IMR-90 (cell line): ENCODE measurements at regions not wholly inside any gene's neighbourhood (a gene's known extent, or its start where the extent isn't known, plus 50 kb on each side); places are given as distances from the start of the nearest gene placed in this dataset.

Experiments used
- ATAC-seq: fragments of 200-7000 bp; cut with Tn5 transposase; 2 replicates; pipeline ENCODE4 v1.9.1; 2020; ENCODE audit warnings: low read depth, mild to moderate bottlenecking, moderate library complexity
- BruUV-seq: library from RNA; stranded (reverse); fragments of 400-500 nt; replicated peaks from 2 replicates; lab custom pipeline; 2021; lab: Mats Ljungman, UMichigan
- CTCF ChIA-PET: fragments of 300-600 bp; formaldehyde crosslinking; extraction: SDS; loops from one replicate; lab custom pipeline; 2021; ENCODE audit warnings: antibody characterized with exemption; lab: Yijun Ruan, JAX
- POLR2A ChIA-PET: fragments of 300-600 bp; sonication (Branson Sonifier 250); formaldehyde crosslinking; loops from one replicate; lab custom pipeline; 2022; ENCODE audit warnings: antibody characterized with exemption; ENCODE audit not compliant: unreplicated experiment; lab: Charles Lee
- DNase-seq: peaks from one replicate; pipeline ENCODE4 v3.0.0; 2013
- H2AFZ ChIP-seq: replicated peaks from 2 replicates; pipeline ENCODE3; 2013; ENCODE audit warnings: low read length, mild to moderate bottlenecking; ENCODE audit not compliant: poor library complexity
- H2AK5ac ChIP-seq: 2 replicates; pipeline ENCODE4 v1.6.1; 2013; ENCODE audit warnings: low read depth, low read length, inconsistent platforms
- H2AK9ac ChIP-seq: replicated peaks from 2 replicates; pipeline ENCODE3; 2013; ENCODE audit warnings: mild to moderate bottlenecking, low read depth, low read length, moderate library complexity; ENCODE audit not compliant: poor library complexity
- H2BK120ac ChIP-seq: 2 replicates; pipeline ENCODE4 v1.6.1; 2013; ENCODE audit warnings: low read depth, low read length, inconsistent platforms
- H2BK15ac ChIP-seq: 3 replicates; pipeline ENCODE4 v1.6.1; 2013; ENCODE audit warnings: low read depth, low read length, inconsistent platforms
- H2BK20ac ChIP-seq: 2 replicates; pipeline ENCODE4 v1.6.1; 2013; ENCODE audit warnings: low read depth, mild to moderate bottlenecking, inconsistent platforms, low read length, moderate library complexity
- H2BK5ac ChIP-seq: 2 replicates; pipeline ENCODE4 v1.6.1; 2013; ENCODE audit warnings: mild to moderate bottlenecking, low read depth, low read length, inconsistent platforms; ENCODE audit not compliant: poor library complexity, severe bottlenecking
- H3K14ac ChIP-seq: replicated peaks from 2 replicates; pipeline ENCODE4 v1.6.1; 2013; ENCODE audit warnings: low read depth, low read length, inconsistent platforms
- H3K18ac ChIP-seq: 2 replicates; pipeline ENCODE4 v1.6.1; 2013; ENCODE audit warnings: low read depth, low read length, control low read depth
- H3K23ac ChIP-seq: 2 replicates; pipeline ENCODE4 v1.6.1; 2013; ENCODE audit warnings: low read depth, low read length, inconsistent platforms
- H3K27ac ChIP-seq: 2 replicates; pipeline ENCODE4 v1.5.1; 2013; ENCODE audit warnings: mild to moderate bottlenecking, control low read depth, low read length; ENCODE audit not compliant: insufficient read depth
- H3K27me3 ChIP-seq: 2 replicates; pipeline ENCODE4 v1.6.1; 2013; ENCODE audit warnings: low read length; ENCODE audit not compliant: control insufficient read depth, insufficient read depth
- H3K36me3 ChIP-seq: 2 replicates; pipeline ENCODE4 v1.6.1; 2013; ENCODE audit warnings: low read length, mixed read lengths; ENCODE audit not compliant: control insufficient read depth, insufficient read depth
- H3K4ac ChIP-seq: 2 replicates; pipeline ENCODE4 v1.6.1; 2013; ENCODE audit warnings: low read depth, low read length, inconsistent platforms
- H3K4me1 ChIP-seq: 2 replicates; pipeline ENCODE4 v1.6.1; 2013; ENCODE audit warnings: low read length, mixed read lengths; ENCODE audit not compliant: control insufficient read depth, insufficient read depth
- H3K4me2 ChIP-seq: 2 replicates; pipeline ENCODE4 v1.6.1; 2013; ENCODE audit warnings: low read depth, mild to moderate bottlenecking, control low read depth, low read length, moderate library complexity
- H3K4me3 ChIP-seq: 2 replicates; pipeline ENCODE4 v1.5.1; 2013; ENCODE audit warnings: low read depth, mild to moderate bottlenecking, control low read depth, low read length, moderate library complexity; ENCODE audit not compliant: insufficient read depth
- H3K56ac ChIP-seq: 2 replicates; pipeline ENCODE4 v1.6.1; 2013; ENCODE audit warnings: low read length, inconsistent platforms; ENCODE audit not compliant: insufficient read depth; ENCODE audit errors: extremely low read depth
- H3K79me1 ChIP-seq, 2 experiments: 2 replicates each; pipeline ENCODE4 v1.6.1; 2013; ENCODE audit warnings: low read length in 2 of 2, inconsistent platforms in 1 of 2, low read depth in 1 of 2
- H3K9ac ChIP-seq: 2 replicates; pipeline ENCODE4 v1.6.1; 2013; ENCODE audit warnings: low read depth, low read length, control low read depth
- H3K9me1 ChIP-seq: 2 replicates; pipeline ENCODE4 v1.6.1; 2013; ENCODE audit warnings: low read length, inconsistent platforms; ENCODE audit not compliant: insufficient read depth
- H3K9me3 ChIP-seq: 2 replicates; pipeline ENCODE4 v1.6.1; 2013; ENCODE audit warnings: low read length; ENCODE audit not compliant: control insufficient read depth, insufficient read depth
- H4K20me1 ChIP-seq: 2 replicates; pipeline ENCODE4 v1.6.1; 2013; ENCODE audit warnings: low read length, inconsistent platforms; ENCODE audit not compliant: insufficient read depth
- H4K5ac ChIP-seq: 2 replicates; pipeline ENCODE4 v1.6.1; 2013; ENCODE audit warnings: mild to moderate bottlenecking, low read depth, low read length, control low read depth
- H4K8ac ChIP-seq, 2 experiments: 2 replicates each; pipeline ENCODE4 v1.6.1; 2013; ENCODE audit warnings: low read depth in 2 of 2, low read length in 2 of 2, control low read depth in 1 of 2, inconsistent platforms in 1 of 2
- H4K91ac ChIP-seq: 2 replicates; pipeline ENCODE4 v1.6.1; 2013; ENCODE audit warnings: low read depth, low read length, inconsistent platforms; ENCODE audit not compliant: insufficient read depth
- CEBPB ChIP-seq: IDR thresholded peaks from 2 replicates; pipeline ENCODE4 v1.6.1; 2012; ENCODE audit warnings: low read depth, low read length, improper control_type of control experiment
- WGBS, 2 experiments: methylation state at CpG; one replicate each; pipeline versions ENCODE4 v1.1.5 to v1.1.7; 2013; ENCODE audit warnings: missing lambda C conversion rate in 2 of 2; ENCODE audit not compliant: insufficient read length in 1 of 2; ENCODE audit errors: extremely low coverage in 2 of 2; 5-methylcytosine and 5-hydroxymethylcytosine counted together
- dilution Hi-C: fragments of 300-500 bp; cut with HindIII; formaldehyde crosslinking; loops from one replicate; pipeline ENCODE4 v1.14.3; 2018; ENCODE audit warnings: low sequenced_read_pairs; ENCODE audit not compliant: unreplicated experiment
- in situ Hi-C: fragments of 300-500 bp; cut with MboI; formaldehyde crosslinking; loops from 3 replicates; pipeline ENCODE4 v1.14.3; 2019; ENCODE audit warnings: low sequenced_read_pairs, inconsistent platforms, mixed read lengths
- intact Hi-C: fragments of 100-400 bp; cut with micrococcal nuclease; formaldehyde crosslinking; loops from 2 replicates; pipeline ENCODE4 v1.10.0; 2022

GRCh38 chr10:88121361-88121760, 257.9 kb downstream of the PTEN start:
- H2BK15ac ChIP-seq, result no peak overlapping the region
- no peak overlapping the region for H3K4me3 ChIP-seq
- in situ Hi-C loops, result no loop called here
- H3K4me1 ChIP-seq, result peaks cover 12% of the 10 kb centered on the region; the same call in 1 of the 2 replicates
- H3K27ac ChIP-seq, result no peak overlapping the region
- no peak overlapping the region for H3K23ac ChIP-seq
- H2AFZ ChIP-seq, result no peak overlapping the region
- H3K9ac ChIP-seq, result no peak overlapping the region
- no CpG with 5 or more reads among the region's 6 CpGs for WGBS, 2 experiments
- H3K18ac ChIP-seq, result no peak overlapping the region
- no peak overlapping the region for H3K56ac ChIP-seq
- H3K27me3 ChIP-seq, result no peaks in the 10 kb centered on the region
- H3K4me2 ChIP-seq, result no peak overlapping the region
- CTCF ChIA-PET, result no interaction called here
- DNase-seq (no peak), ATAC-seq (no peak)
- H3K9me3 ChIP-seq, result no peaks in the 10 kb centered on the region
- H2AK9ac ChIP-seq, result no peak overlapping the region
- BruUV-seq, result no TSS peak
- intact Hi-C loops, result no loop called here
- H2BK120ac ChIP-seq, result no peak overlapping the region
- POLR2A ChIA-PET, result no interaction called here
- H3K79me1 ChIP-seq, result no peaks in the 10 kb centered on the region
- no peaks in the 10 kb centered on the region for H4K20me1 ChIP-seq
- no peak overlapping the region for H3K4ac ChIP-seq
- no peak for TF ChIP-seq CEBPB
- dilution Hi-C loops, result no loop called here
- H4K5ac ChIP-seq, result no peak overlapping the region
- peaks cover 7% of the 10 kb centered on the region for H3K9me1 ChIP-seq
- 0 out of 2 replicates have a peak overlapping the region, but pooled peaks have one; percentile 12 for H3K14ac ChIP-seq
- H2BK5ac ChIP-seq, result no peak overlapping the region
- no peak overlapping the region; the same call in 1 of the 2 replicates for H2BK20ac ChIP-seq
- no peak overlapping the region for H4K91ac ChIP-seq
- no peak overlapping the region for H4K8ac ChIP-seq
- H2AK5ac ChIP-seq, result no peak overlapping the region
- no peaks in the 10 kb centered on the region for H3K36me3 ChIP-seq
